Activated T-cell treated with anti-CD3 and anti-CD28 coated beads for 1 hour (primary cell): ENCODE measurements at regions not wholly inside any gene's neighbourhood (a gene's known extent, or its start where the extent isn't known, plus 50 kb on each side); places are given as distances from the start of the nearest gene placed in this dataset.
"Not testable (repeated sequence)": the region's sequence is repeated elsewhere in the genome, so short reads cannot be mapped to it uniquely, and the experiment has no call there.

Experiments
- DNase-seq: peaks from one replicate; pipeline ENCODE4 v3.0.0-alpha.2; 2020; ENCODE audit warnings: low read depth

GRCh38 chr9:38342532-38342931 is 50.0 kb upstream of the ALDH1B1 start:
- DNase-seq: no peak

- no peak for DNase-seq
Observed at GRCh38 chr9:38342096-38342495, 50.4 kb upstream of the ALDH1B1 start.

GRCh38 chr9:38339496-38339895 is 53.0 kb upstream of the ALDH1B1 start:
- no peak for DNase-seq

DNA sequence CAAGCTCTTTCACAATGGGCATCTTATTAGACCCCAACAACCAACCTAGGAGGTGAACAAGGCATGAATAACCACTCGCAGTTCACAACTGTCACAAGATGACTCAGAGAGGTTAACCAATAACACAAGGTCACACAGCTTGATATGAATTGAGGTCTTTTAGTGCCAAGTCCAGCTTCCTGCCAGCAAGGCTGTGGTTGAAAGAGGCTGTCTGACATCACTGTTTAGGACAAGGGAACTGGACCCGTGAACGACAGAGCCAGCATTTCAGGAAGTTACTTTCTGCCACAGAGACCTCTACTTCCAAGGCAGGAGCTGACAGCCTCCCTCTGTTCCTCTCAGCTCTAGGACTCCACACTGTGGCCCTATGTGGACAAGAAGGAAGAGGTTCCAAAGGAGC is 53.4 kb upstream of the ALDH1B1 start:
- DNase-seq: no peak

DNA sequence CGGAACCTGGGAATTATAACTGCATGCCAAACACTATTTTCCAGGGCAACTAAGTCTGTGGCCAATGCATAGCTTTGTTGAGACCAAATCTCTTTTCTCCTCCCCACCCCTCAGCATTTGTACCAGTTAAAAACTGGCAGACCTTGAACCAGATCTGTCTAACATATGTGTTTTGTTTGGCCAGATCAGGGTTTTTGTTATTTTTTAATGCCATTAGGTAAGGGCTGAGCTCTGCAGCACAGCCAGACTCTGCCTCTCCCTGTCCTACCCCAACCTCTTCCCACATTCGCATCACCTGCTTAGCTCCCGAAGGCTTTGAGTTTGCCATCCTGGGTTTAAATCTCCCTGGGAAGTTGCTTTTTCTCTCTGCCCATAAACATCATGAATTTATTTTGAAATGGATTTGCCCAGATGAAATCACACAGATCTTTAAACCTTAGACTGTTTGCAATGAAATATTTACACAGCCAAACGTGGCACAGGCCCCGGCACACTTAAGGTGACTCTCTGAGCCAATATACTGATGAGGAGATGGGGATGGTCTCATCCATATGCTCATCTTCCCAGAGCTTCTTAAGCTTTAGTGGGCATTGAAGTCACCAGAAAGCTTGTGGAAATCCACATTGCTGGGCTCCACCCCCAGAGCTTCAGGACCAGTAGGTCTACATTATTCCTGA is 54.0 kb upstream of the ALDH1B1 start:
- no peak for DNase-seq

GRCh38 chr9:38337706-38338264 is 54.7 kb upstream of the ALDH1B1 start:
- DNase-seq: no peak

DNA sequence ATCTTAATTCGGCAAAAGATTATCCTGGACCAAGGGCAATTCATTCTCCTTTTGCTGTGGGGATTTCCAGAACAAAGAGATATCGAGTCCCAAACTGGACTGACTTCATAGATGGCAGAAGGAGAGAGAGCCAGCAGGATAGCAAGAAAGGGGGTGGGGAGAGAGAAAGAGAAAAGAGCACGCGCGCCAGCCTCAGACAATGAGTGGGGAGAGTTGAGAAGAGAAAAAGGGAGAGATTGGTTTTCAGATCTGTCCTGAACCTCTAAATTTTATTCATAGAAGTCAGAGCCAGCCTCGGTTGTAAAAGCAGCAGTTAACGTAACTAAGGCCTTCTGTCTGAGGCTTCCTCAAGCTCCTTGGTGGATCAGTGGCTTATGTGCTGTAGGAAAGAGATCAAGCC is 55.3 kb upstream of the ALDH1B1 start:
- no peak for DNase-seq

GRCh38 chr9:38336341-38336740 is 56.2 kb upstream of the ALDH1B1 start:
- DNase-seq: no peak

- DNase-seq: no peak
Observed at GRCh38 chr9:38335686-38336085, 56.8 kb upstream of the ALDH1B1 start.

DNA sequence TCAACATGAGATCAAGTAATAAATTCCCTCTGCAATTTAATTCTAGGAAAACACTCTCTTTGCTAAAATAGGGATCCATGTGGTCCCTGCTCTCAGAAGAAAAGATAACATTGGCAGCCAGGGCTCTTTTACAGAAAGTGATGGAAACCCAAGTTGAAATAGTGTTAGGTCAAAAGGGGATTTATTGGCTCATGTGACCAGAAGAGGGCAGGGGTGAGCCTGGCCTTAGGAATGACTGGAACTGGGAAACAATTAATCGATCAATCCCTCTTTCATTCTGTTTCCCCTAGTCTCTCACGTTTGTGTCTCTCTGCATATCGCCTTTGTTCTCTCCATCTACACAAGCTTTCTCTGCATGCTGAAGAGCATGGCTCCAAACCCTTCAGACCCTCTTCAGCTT is 58.3 kb upstream of the ALDH1B1 start:
- no peak for DNase-seq

DNA sequence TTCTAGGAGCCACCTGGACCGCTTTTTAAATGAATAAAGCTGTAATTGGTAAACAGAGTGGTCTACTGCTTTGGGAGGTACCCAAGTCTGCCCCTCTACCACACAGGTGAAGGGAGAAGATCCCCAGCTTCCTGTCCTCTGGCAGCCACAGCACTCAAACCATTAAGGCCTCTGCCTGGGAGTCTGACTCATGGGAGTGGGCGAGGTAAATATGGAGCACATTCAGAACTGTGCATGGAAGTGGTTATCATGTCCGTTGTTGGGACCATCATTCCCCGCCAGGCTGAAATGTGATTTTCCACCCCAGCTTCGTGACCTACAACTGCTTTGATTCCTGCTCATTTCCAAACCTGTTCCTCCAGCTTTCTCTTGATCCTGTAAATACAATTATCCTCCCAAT is 59.5 kb upstream of the ALDH1B1 start:
- no peak for DNase-seq

- no peak for DNase-seq
Observed at GRCh38 chr9:38332625-38333024, 59.9 kb upstream of the ALDH1B1 start.

GRCh38 chr9:38331141-38331540 is 61.4 kb upstream of the ALDH1B1 start:
- DNase-seq: no peak

DNA sequence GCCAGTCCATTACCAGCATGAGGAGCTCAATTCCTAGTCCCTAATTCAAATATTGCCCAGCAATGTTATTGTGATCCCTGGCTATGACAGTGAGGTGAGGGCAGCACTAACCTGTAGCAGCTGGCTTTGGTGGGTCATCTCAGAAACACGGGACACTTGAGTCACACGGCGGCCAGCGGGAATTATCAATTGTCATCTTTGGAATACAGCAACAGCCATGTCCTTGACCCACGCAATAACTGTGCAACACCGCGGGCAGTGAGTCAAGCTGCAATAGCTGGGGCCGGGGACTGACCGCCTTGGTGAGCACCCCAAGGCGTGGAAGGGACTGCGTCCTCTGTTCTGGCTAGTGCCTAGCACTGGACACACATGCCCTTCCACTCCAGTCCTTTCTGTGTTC is 62.5 kb upstream of the ALDH1B1 start:
- DNase-seq: no peak

GRCh38 chr9:38328765-38329164 is 63.7 kb upstream of the ALDH1B1 start:
- no peak for DNase-seq

DNA sequence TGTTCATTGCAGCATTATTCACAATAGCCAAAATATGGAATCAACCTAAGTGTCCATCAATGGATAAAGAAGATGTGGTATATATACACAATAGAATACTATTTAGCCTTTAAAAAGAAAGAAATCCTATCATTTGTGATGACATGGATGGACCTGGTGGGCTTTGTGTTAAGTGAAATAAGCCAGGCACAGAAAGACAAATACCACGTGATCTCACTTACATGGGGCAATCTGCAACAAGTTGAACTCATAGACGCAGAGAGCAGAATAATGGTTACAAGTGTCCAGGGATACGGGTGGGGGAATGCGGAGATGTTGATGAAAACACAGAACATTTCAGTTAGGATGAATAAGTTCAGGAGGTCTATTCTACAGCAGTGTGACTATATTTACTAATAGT is 66.4 kb upstream of the ALDH1B1 start:
- DNase-seq: no peak

DNA sequence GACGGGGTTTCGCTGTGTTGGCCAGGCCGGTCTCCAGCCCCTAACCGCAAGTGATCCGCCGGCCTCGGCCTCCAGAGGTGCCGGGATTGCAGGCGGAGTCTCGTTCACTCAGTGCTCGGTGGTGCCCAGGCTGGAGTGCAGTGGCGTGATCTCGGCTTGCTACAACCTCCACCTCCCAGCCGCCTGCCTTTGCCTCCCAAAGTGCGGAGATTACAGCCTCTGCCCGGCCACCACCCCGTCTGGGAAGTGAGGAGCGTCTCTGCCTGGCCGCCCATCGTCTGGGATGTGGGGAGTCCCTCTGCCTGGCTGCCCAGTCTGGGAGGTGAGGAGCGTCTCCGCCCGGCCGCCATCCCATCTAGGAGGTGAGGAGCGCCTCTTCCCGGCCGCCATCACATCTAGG is 68.3 kb upstream of the ALDH1B1 start:
- not testable (repeated sequence) for DNase-seq

- no peak for DNase-seq
Observed at GRCh38 chr9:38322937-38323336, 69.6 kb upstream of the ALDH1B1 start.

DNA sequence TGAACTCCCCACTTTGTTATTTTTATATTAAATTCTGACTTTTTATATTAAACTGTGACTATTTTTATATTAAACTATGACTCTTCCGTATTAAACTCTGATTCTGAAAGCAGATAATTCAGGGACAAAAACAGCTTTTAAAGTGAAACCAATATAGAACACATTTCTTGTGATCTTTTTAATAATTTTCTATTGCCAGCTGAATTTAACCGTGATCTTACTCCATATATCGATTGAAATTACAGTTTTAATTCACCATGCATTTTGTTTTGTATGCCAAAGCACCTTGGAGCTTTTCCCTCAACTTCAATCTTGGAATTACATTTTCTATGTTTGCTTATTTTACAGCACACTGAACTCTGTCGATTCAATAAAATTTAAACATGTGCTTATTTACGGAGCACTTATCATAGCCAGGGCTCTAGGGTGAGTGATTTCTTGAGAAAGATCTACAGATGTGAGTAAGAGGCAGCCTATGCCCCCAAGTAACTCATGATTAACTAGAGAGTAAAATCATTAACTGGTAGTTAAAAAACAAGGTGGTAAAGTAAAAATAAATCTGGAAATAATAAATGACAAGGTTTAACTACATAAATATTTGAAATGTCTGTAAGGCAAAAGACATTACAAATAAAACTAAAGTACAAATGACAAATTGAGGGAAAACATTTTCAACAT is 72.9 kb upstream of the ALDH1B1 start:
- DNase-seq: no peak

DNA sequence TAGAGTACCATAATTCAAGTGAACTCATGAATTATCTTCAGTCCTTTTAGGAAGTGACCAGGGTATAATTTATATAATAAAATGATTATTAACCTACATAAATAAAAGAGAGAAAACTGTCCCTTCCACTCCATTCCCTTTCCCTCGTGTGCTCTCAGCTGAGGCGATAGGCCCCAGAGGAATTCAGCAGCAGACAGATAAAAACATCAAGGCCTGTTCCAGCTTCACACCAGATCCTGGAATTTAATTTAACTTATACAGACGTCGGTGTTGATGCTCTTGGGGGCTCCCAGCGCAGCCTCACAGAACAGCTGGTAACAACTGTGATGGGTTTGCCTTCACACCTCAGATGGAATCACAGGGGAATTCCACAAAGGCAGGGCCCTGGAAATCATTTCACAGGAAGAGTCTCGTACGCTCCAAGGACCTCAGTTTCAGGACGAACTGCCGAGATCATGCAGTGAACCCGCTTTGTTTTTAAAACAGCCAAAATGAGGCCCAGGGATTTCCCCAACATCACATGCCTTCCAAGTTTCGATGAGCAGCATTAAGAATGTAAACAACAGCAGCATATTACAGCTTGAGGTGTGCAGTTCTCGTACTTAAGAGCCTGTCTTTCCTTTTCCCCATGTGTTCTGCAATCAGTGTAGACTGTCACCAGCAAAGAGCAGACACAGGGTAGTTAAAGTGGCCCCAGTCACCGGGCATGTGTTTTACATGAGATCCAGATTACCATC is 73.6 kb upstream of the ALDH1B1 start:
- DNase-seq: no peak

- DNase-seq: no peak
Observed at GRCh38 chr9:38316166-38316780, 76.2 kb upstream of the ALDH1B1 start.

GRCh38 chr9:38315085-38315595 is 77.4 kb upstream of the ALDH1B1 start:
- DNase-seq: no peak
